Hepatocyte (in vitro differentiated cells): ENCODE measurements at regions not wholly inside any gene's neighbourhood (a gene's known extent, or its start where the extent isn't known, plus 50 kb on each side); places are given as distances from the start of the nearest gene placed in this dataset.

ENCODE experiments used
- EZH2 ChIP-seq: fragments of 200-600 bp; sonication (generic); IDR thresholded peaks from 2 replicates; pipeline ENCODE4 v1.6.1; 2016; ENCODE audit warnings: antibody characterized with exemption, mild to moderate bottlenecking, borderline replicate concordance
- EZH2phosphoT487 ChIP-seq: fragments of 200-600 bp; sonication (generic); IDR thresholded peaks from one replicate; pipeline ENCODE4 v1.6.1; 2018; ENCODE audit warnings: antibody characterized with exemption, mild to moderate bottlenecking, low read depth, moderate library complexity; ENCODE audit not compliant: unreplicated experiment, severe bottlenecking
- TF ChIP-seq, protein P1 (sequence below): fragments of 200-600 bp; sonication (generic); IDR thresholded peaks from 2 replicates; pipeline ENCODE4 v1.5.1; 2016; ENCODE audit warnings: antibody characterized with exemption, mild to moderate bottlenecking; ENCODE audit not compliant: poor library complexity

DNA sequence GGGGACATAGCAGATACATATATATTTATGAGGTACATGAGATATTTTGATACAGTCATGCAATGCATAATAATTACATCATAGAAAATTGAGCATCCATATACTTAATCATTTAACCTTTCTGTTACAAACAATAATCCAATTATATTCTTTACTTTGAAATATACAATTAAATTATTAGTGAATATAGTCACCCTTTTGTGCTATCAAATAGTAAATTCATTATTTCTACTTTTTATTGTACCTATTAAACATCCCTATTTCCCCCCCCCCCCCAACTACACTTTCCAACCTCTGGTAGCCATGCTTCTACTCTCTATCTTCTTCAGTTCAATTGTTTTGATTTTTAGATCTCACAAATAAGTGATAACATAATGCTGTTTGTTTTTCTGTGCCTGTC, 719.1 kb downstream of the ZBBX start:
- TF ChIP-seq, protein P1, sequence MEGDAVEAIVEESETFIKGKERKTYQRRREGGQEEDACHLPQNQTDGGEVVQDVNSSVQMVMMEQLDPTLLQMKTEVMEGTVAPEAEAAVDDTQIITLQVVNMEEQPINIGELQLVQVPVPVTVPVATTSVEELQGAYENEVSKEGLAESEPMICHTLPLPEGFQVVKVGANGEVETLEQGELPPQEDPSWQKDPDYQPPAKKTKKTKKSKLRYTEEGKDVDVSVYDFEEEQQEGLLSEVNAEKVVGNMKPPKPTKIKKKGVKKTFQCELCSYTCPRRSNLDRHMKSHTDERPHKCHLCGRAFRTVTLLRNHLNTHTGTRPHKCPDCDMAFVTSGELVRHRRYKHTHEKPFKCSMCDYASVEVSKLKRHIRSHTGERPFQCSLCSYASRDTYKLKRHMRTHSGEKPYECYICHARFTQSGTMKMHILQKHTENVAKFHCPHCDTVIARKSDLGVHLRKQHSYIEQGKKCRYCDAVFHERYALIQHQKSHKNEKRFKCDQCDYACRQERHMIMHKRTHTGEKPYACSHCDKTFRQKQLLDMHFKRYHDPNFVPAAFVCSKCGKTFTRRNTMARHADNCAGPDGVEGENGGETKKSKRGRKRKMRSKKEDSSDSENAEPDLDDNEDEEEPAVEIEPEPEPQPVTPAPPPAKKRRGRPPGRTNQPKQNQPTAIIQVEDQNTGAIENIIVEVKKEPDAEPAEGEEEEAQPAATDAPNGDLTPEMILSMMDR = no peak
- TF ChIP-seq EZH2 (no peak), EZH2phosphoT487 (no peak)
